Ammon's horn (tissue), 1 donor: ENCODE measurements at regions not wholly inside any gene's neighbourhood (a gene's known extent, or its start where the extent isn't known, plus 50 kb on each side); places are given as distances from the start of the nearest gene placed in this dataset.
A peak's percentile ranks its signal among the peaks of the same experiment; 100 is the strongest.
"Not testable (repeated sequence)": the region's sequence is repeated elsewhere in the genome, so short reads cannot be mapped to it uniquely, and the experiment has no call there.

Source experiments
- DNase-seq: peaks from one replicate; pipeline ENCODE4 v3.0.0-alpha.2; 2016; ENCODE audit warnings: low spot score

DNA sequence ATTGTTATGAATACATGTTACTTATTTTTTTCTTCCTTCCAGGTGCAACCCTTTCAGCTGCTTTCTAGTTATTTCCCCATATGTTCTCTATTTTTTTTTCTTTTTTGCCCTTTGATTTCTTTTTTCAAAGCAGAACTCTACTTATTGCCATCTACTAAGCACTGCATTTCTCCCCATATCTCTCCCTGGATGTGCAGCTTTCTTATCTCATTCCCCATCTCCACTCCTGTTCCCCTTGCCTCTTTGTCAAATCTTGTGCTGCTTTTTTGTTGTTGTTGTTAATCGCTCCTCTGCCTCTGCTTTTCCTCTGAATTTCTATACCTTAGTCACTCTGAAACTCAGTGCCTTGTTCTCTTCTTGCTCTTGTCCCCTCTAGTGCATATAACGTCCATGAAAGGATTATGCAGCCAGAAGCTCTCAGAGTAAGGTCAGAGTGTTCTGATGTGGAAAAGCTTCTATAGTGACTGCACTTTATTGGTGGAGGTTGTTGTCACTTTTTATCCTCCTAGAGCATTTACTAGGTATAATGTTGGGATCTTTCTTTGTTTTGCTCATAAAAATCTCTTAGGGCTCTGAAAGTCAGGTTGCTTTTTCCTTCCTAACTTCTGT is 51.1 kb upstream of the JADE1 start:
- no peak for DNase-seq

DNA sequence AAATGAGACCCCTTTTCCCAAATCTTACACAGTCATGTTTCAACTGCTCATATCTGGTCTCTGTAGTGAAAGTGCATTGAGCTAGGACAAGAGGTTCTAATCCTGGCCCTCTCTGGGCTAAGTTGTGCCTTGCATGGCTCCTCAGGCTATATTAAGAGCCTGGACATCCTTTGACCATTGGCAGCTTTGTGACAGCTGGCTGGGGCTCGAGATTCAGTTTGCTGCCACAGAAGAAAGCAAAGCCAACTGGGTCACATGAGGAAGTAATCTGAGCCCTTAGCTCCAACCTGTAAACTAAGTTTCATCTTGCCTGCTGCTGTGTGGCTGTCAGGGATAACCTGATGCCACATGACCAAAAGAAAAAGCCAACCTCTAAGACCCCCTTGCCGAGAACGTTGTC is 51.8 kb upstream of the JADE1 start:
- DNase-seq, result peak; percentile 33

DNA sequence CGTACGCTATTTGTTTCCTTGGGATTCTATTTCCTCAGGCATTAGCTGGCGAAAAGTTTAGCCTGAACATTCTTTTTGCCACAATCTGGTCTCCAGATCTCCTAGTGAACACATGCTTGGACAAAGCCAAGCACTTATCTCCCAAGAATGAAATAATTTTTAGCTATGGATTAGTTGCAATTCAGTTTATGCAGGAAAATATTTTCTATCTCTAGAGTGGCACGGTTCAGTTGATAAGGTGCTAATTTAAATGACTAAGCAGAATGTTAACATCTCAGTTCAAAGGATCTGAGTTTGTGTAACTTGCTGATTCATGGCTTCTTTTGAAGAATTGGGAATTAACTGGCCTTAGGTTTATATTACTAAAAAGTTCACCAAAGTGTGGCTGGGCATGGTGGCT is 58.1 kb upstream of the JADE1 start:
- no peak for DNase-seq

DNA sequence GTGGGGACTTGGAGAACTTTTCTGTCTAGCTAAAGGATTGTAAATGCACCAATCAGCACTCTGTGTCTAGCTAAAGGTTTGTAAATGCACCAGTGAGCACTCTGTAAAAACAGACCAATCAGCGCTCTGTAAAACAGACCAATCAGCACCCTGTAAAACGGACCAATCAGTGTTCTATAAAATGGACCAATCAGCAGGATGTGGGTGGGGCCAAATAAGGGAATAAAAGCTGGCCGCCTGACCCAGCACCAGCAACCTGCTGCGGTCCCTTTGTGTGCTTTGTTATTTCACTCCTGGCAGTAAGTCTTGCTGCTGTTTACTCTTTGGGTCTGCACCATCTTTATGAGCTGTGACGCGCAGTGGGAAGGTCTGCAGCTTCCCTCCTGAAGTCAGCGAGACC is 67.8 kb upstream of the JADE1 start:
- not testable (repeated sequence) for DNase-seq

DNA sequence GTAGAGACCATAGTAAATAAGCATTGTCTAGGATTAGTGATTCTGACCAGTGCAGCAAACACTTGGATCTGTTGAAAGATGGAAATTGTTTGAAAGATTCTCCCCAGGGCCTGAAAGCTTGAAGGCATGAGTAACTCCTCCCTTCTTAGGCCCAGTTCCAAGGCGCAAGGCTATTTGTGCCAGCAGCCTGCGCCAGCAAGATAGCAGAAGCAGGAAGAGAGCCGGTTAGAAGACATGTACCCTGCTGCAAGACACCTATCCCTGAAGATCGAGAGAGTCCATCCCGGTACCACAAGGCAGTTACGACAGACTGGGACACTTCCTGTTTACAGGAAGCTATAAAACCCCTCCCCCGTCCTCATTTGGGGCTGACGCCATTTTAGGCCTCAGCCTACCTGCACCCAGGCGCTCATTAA is 72.4 kb upstream of the JADE1 start:
- no peak for DNase-seq

DNA sequence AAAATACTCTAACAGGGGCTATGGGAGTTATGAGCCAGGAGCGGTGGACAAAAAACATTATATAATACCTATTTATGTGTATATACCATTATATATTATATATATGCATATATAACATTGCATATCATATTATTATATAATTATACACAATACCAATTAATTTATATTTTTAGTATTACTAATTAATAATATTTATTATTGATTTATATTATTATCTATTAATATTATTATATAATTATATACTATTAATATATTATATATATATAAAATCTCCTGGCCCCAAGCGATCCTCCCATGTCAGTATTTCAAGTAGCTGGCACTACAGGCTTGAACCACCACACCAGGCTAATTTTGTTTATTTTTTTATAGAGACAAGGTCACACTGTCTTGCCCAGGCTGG is 73.8 kb upstream of the JADE1 start:
- DNase-seq, result no peak

DNA sequence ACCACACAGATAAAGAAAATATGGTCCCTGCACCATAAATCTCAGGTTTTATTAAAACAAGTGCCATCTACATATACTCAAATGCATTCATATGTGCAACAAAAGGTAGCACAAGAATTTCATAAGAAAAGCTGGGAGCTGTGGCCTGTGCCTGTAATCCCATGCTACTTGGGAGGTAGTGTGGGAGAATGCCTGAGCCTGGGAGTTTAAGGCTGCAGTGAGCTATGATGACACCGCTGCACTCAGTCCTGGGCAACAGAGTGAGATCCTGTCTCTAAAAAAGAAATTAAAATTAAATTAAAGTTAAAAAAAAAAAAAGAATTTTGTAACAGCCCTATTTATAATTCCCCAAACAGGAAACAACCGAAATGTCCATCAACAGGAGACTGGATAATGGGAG is 81.3 kb upstream of the JADE1 start:
- DNase-seq, result no peak

DNA sequence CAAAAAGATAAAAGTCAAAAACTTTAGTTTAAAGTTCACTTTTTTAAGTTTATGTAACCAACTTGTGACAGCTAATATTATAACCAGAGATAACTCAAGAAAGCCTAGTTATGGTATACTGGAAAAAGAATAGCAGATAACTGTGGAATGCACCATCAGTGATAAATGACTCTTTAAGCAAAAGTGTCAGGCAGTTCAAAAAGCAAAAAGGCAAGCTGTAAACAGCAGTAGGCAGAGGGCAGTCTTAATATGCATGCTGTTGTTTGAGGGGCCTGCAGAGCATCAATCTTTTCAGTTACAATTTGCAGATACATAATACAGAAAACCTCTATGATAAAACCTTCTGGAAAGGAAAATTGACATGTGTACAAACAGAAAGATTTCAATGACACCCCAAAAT is 81.8 kb upstream of the JADE1 start:
- DNase-seq, result no peak

DNA sequence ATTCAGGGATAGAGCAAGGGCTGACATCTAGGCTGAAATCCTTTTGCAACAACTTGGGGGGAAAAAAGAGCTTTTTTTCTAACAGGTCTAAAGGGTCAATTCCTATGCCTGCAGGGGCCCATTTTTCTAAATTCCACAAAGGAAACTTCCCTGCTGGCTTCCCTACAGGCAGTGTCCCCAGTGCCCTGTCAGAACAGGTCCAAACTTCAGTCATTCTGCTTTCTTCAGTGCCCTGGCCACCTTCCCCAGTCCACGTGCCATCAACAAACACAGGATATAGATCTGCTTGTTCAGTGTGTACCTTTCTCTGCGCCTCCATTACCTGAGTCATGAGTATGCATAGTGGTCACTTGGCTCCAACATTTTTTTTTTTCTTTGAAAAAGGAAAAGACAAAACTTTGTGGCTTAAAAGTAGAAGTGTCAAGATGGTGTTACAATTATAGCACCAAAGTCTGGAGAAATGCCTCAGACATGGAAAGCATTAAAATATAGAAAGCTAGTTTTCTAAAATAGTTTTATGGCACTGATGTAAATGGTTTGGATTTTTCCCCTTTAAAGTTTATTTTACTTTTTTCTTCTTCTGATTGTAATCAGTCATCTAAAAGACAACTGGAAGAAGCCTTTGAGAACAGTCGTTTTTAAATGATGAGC is 84.0 kb upstream of the JADE1 start:
- no peak for DNase-seq

DNA sequence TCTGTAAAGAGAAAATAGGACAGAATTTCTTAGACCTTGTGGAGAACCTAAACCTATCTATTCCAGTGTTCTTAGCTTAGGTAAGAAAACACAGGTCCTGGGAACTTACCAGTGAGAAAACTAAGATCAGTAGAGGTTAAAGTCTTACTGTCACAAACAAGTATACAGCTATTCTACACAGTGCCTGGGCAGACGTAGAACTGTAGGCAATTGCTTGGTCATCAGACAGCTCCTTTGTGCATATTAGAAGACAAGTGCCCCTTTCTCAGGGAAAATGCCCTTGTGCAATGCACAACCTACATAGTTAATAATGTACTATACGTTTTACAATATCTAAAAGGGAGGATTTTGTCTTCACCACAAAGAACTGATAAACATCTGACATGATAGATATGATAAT is 86.6 kb upstream of the JADE1 start:
- DNase-seq, result no peak

DNA sequence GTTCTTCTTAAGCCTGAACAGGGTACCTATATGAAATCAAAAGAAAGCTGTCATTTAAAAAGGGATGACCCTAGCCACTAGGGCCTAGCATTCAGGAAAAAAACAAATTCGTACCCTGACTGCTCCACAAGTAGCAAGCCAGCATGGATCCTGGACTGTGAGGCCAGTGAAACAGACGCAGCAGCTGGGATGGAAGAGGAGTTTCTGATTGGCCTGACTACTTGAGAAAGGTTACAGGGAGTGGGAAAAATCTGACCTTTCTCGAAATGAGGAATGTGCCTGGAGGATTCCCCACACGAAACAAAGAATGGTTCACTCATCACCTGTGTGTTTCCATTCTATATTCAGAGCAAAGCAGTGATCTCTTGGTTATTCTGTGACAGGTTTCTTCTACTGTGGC is 87.6 kb upstream of the JADE1 start:
- DNase-seq, result no peak

DNA sequence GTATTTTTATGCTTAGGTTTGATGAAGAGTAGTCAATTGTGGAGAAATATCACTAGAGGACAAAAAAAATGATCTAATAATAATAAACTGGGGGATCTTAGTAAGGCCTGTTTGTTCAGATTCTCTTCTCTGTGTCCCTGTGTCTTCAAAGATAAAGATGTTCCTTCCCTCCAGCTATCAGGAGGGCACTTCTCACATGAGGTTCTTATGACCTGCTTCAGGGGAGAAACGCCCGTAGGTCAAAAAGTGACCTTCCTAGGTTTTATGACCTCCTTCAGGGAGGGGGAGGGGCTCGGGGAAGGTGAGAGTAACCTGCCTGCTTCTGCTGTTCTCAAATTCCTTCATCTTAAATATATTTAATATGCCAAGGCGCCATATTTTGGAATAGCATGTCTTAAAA is 89.2 kb upstream of the JADE1 start:
- DNase-seq, result no peak

DNA sequence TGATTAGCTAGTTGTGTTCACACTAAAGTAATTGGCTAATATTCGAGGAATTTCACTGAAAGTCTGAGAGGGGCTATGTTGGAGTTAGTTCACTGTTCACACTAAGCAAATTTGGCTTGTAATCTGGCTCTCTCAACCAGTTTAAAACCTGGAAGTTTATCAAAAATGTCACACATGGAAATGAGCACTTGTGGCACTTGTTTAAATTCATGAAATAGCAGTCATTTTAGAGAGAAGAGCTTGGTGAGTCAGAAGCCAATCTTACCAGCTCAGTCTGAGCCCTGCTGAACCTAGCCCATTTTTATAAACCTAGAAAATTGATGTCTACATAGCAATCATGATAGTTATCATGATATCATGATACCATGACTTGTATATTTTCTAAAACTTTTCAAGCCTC is 90.7 kb upstream of the JADE1 start:
- no peak for DNase-seq

DNA sequence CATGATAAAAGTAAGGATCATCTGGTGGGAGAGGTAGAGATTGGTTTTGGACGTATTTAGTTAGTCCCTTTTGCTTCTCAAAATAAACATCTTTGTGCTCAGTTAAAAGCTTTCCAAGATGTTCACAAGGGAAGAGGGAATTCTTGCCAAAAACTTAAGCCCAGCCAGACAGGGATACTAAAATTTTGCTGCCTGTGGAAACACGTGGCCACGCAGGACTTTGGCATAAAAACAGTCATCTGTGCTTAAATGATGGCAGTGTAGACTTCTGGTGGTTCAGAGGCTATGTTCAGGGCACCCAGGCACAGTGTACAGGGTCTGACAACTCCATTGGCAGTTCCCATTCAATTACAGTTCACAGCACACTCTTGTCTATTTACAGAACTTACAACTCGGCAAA is 93.2 kb upstream of the JADE1 start:
- peak; percentile 13 for DNase-seq

DNA sequence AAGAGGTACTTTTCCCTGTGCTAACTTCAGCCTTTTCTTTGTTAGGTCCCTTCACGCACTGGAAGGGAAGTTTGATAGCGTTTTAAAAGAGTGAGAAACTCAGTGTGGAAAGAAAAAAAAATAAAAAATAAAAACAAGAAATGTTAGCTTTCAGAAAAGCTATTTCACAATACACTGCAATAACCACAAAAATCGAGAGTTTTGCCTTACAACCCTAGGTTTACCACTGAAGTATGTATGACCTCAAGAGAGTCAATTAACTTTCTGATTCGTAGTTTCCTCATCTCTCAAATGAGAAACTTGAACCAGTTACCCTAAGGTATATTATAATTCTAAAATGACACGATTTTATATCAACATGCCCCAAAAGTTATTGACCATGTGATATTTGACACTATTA is 93.9 kb upstream of the JADE1 start:
- no peak for DNase-seq

DNA sequence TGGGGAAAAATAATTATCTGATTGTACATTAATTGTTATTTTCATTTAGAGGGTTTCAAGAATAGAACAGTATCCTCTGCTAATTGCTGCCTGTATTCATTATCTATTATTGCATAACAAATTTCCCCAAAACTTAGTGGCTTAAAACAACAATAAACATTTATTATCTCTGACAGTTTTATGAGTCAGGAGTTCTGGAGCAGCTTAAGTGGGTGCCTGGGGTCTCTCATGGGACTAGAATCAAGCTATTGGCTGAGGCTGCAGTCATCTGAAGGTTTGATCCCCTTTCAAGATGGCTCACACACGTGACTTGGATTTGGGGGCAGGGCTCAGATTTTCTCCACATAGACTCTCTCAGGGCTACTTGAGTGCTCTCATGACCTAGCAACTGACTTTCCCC is 98.1 kb upstream of the JADE1 start:
- DNase-seq, result no peak

DNA sequence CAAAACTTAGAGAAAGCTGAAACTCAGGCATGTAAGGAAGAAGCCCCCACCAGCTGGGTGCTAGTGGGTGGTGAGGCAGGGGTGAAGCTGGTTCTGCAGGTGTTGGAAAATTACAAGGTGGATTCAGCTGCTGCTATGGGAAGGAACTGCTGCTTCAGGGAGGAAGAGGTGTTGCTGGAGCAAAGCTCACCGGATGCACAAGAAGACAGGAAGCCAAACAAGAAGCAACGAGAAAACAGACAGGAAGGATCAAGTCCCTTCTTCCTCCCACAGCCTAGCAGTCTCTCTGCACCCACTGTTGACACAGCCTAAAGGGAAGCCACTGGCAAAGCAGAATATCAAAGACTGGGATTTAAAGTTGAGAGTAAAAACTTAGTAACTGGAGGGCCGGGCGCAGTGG is 100.2 kb upstream of the JADE1 start:
- no peak for DNase-seq

DNA sequence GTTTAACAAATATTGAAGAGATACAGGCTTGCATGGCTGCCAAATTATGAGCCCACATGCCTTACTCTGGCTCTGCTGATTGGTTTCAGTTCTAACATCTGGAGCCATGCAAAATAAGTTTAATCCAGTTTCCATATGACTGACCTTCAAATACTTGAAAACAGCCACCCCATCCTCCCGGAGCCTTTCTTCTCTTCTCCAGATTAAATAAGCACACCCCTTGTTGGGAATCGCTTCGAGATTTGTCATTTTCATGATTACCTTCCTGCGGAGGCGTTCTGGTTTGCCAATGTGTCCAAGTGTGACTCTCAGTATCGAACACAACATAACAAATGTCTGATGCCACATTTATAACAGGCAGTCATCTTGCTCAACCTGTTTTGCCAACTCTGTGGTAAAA is 101.6 kb upstream of the JADE1 start:
- DNase-seq, result peak; percentile 16

DNA sequence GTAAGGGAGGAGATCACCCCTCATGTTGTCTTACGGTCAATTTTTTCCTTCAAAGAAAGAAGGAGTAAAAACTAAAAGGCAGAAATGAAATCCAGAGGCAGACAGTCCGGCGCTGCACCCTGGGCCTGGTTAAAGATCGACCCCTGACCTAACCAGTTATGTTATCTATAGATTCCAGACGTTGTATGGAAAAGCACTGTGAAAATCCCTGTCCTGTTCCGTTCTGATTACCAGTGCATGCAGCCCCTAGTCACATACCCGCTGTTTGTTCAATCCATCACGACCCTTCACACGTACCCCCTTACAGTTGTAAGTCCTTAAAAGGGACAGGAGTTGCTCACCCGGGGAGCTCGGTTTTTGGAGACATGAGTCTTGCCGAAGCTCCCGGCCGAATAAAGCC is 105.6 kb upstream of the JADE1 start:
- no peak for DNase-seq

DNA sequence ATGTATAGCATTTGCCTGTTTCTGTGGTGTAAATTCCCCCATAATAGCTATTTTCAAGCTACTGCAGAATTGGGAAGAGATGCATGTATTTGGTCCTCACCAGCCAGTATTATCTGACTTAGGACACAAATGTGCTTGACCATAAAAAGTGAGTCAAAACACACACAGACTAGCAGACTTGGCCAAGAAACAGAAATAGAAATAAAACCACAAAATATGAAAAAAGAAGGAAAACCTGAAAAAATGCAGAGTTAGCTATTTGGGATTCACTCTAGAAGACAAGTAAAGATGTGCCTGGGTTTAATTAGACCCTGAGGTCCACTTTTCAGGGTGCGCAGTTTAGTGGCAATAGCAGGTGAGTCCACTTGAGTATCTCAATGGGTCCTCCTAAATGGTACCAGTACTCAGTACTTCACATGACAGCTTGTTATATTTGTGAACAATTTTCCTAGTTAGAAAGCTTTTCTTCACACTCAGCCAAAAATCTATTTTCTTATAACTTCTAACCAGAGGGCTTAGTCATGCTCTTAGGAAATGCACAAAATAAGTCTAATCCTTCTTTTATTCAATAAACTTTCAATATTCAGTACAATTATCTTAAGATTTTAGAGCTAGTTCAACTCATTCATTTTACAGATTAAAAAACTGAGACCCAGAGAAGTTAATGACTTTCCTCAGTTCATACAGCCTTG is 108.7 kb upstream of the JADE1 start:
- DNase-seq, result no peak

DNA sequence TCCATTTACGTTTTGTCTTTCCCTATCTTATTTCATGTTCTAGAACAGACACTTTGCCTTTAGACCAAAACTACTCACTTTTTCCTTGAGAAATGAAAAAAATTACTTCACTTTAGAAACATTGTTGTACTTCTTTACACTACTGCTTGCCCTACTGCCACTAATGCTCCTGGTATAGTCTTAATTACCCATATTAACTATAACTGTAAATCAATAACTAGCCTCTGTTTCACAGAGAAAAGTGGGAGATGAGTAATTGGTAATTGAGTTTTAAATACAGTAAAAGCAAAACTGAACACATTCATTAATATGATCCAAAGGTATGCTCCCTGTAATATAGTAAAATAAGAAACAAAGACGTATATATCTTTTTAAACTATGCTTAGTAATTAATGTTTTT is 111.1 kb upstream of the JADE1 start:
- no peak for DNase-seq

DNA sequence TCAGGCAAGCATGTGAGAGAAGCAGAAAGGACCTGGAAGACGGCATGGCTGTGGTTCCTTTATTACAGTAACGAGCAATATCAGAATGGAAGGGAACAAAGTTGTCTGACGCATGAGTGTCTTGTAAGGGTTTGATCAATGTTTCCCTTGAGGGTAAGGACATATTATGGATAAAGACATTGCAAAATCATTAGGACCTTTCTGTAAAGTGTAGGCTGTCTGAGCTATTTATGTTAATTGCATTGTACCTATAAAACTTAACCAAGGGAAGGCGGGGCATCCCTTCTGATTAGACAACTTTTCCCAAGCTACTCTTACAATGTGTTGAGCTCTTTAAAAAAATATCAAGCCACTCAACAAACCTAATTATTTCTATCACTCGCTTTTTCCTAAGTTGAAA is 112.2 kb upstream of the JADE1 start:
- no peak for DNase-seq

DNA sequence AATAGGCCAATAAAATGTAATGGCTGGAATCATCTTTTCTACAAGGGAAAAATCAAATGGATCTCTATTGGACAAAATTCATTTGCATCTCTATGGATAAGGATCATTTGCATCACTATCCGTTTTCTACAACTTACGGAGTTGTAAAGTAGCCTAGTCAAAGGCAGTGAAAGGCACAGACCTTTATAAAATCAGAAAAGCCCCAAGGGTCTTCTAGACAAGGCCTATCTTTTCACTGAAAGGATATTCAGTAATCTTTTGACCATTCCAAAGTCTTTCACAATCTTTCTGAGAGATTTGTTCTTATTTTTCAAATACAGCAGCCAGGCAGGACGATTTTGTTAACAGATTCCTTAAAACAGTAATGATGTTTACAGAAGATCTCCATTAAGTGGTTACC is 119.5 kb upstream of the JADE1 start:
- DNase-seq, result no peak
